DMS79 treated with DMSO at 0.1 percent for 48 hours (cell line): ENCODE measurements at regions not wholly inside any gene's neighbourhood (a gene's known extent, or its start where the extent isn't known, plus 50 kb on each side); places are given as distances from the start of the nearest gene placed in this dataset.

ENCODE experiments used
- DNase-seq: peaks from one replicate; lab custom pipeline; 2025; lab: John Stamatoyannopoulos, UW

- no peak for DNase-seq
These were observed 135.7 kb upstream of the SEL1L start for GRCh38 chr14:81669308-81669707.

GRCh38 chr14:81673930-81674329, 140.3 kb upstream of the SEL1L start:
- DNase-seq: no peak

GRCh38 chr14:81676395-81676794, 142.7 kb upstream of the SEL1L start:
- DNase-seq: no peak

- no peak for DNase-seq
These were observed 143.2 kb upstream of the SEL1L start for GRCh38 chr14:81676879-81677278.

- DNase-seq: no peak
These were observed 144.1 kb upstream of the SEL1L start for GRCh38 chr14:81677736-81678135.

GRCh38 chr14:81679226-81679625, 145.6 kb upstream of the SEL1L start:
- DNase-seq: no peak

GRCh38 chr14:81681541-81681940, 147.9 kb upstream of the SEL1L start:
- DNase-seq: no peak

GRCh38 chr14:81682134-81682533, 148.5 kb upstream of the SEL1L start:
- no peak for DNase-seq

- DNase-seq: no peak
These were observed 149.0 kb upstream of the SEL1L start for GRCh38 chr14:81682701-81683100.

- DNase-seq: no peak
These were observed 151.0 kb upstream of the SEL1L start for GRCh38 chr14:81684696-81685095.

GRCh38 chr14:81686512-81686911, 152.9 kb upstream of the SEL1L start:
- no peak for DNase-seq

GRCh38 chr14:81691931-81692330, 158.3 kb upstream of the SEL1L start:
- DNase-seq: no peak

GRCh38 chr14:81694419-81694818, 160.8 kb upstream of the SEL1L start:
- no peak for DNase-seq

GRCh38 chr14:81709681-81710080, 176.0 kb upstream of the SEL1L start:
- no peak for DNase-seq

GRCh38 chr14:81710232-81710845, 176.7 kb upstream of the SEL1L start:
- peak; percentile 72 for DNase-seq

- DNase-seq: no peak
These were observed 182.1 kb upstream of the SEL1L start for GRCh38 chr14:81715731-81716130.

GRCh38 chr14:81716953-81717352, 183.3 kb upstream of the SEL1L start:
- no peak for DNase-seq

GRCh38 chr14:81723956-81724355, 190.3 kb upstream of the SEL1L start:
- no peak for DNase-seq

- peak; percentile 97 for DNase-seq
These were observed 193.6 kb upstream of the SEL1L start for GRCh38 chr14:81727218-81727617.

- DNase-seq: no peak
These were observed 194.8 kb upstream of the SEL1L start for GRCh38 chr14:81728447-81728846.

- no peak for DNase-seq
These were observed 196.0 kb upstream of the SEL1L start for GRCh38 chr14:81729622-81730021.

GRCh38 chr14:81737938-81738337, 204.3 kb upstream of the SEL1L start:
- DNase-seq: no peak

- no peak for DNase-seq
These were observed 205.4 kb upstream of the SEL1L start for GRCh38 chr14:81738946-81739659.

GRCh38 chr14:81743605-81744004, 210.0 kb upstream of the SEL1L start:
- no peak for DNase-seq
